ENCODE measurements at regions not wholly inside any gene's neighbourhood (a gene's known extent, or its start where the extent isn't known, plus 50 kb on each side); places are given as distances from the start of the nearest gene placed in this dataset.
"Not testable (repeated sequence)": the region's sequence is repeated elsewhere in the genome, so short reads cannot be mapped to it uniquely, and the experiment has no call there.

DNA sequence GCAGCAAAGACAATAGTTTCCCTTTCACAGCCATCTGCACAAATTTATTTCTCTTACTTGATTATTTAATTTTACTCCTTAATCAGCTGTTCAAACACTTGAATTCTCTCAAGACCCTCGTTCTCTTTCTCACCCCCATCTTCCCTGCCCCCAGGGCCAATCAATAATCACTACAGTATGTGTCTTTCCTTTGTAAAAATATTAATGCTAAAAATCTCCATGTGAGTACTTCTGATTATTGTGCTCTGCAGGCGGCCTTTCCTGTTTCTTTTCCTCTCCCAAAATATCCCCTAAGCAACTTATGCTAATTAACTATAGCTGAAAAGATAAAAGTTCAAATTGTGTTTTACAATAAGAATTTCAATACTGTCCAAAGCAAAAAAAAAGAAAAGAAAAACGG lies 617.0 kb upstream of the CBLB start:
- DNase-seq (ENCODE audit: low spot score) = no peak
- TF ChIP-seq, protein P1, sequence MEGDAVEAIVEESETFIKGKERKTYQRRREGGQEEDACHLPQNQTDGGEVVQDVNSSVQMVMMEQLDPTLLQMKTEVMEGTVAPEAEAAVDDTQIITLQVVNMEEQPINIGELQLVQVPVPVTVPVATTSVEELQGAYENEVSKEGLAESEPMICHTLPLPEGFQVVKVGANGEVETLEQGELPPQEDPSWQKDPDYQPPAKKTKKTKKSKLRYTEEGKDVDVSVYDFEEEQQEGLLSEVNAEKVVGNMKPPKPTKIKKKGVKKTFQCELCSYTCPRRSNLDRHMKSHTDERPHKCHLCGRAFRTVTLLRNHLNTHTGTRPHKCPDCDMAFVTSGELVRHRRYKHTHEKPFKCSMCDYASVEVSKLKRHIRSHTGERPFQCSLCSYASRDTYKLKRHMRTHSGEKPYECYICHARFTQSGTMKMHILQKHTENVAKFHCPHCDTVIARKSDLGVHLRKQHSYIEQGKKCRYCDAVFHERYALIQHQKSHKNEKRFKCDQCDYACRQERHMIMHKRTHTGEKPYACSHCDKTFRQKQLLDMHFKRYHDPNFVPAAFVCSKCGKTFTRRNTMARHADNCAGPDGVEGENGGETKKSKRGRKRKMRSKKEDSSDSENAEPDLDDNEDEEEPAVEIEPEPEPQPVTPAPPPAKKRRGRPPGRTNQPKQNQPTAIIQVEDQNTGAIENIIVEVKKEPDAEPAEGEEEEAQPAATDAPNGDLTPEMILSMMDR (IDR thresholded peaks at IDR 0.05; ENCODE audit: extremely low read depth, missing control alignments) = no peak

DNA sequence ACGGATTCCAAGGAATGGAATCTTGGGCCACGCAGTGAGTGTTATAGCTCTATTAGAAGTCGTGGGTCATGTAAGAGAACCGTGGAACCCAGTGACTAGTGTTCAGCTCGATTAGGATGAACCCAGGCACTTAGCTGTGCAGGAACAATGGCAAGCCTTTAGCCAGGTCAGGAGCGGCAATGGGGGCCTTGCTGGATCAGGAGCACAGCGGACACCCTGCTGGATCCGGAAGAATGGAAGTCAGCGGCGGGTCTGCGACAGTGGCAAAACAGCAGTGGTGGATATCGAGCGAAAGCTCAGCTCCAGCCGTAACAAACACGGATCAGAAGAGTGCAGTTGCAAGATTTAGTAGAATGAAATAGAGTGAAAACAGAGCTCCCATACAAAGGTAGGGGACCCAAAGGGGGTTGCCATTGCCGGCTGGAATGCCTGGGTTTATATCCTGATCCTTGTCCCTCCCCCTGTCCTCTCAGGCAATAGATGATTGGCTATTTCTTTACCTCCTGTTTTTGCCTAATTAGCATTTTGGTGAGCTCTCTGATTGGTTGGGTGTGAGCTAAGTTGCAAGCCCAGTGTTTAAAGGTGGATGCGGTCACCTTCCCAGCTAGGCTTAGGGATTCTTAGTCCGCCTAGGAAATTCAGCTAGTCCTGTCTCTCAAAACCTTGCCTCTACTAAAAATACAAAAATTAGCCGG lies 618.3 kb upstream of the CBLB start:
- not testable (repeated sequence) for DNase-seq (ENCODE audit: low spot score)

DNA sequence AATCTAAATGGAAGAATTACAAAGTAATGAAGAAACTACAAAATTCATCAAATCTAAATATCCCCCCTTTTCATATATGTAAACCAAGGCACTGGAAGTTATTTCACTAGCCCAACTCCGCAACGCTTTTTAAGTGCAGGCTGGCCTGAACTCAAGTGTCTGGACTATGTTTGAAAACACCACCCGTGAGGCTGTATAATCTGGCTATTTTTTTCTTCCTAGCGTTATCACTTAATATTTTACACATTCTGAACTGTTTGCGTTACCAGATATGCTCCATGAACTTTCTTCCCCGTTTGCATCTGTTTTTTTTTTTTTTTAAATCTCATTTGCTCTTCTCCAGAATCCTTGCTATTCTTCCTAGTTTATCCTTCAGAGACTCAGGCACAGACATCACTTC lies 619.5 kb upstream of the CBLB start:
- DNase-seq (ENCODE audit: low spot score) = no peak
- TF ChIP-seq, protein P1 (IDR thresholded peaks at IDR 0.05; ENCODE audit: extremely low read depth, missing control alignments) = no peak

DNA sequence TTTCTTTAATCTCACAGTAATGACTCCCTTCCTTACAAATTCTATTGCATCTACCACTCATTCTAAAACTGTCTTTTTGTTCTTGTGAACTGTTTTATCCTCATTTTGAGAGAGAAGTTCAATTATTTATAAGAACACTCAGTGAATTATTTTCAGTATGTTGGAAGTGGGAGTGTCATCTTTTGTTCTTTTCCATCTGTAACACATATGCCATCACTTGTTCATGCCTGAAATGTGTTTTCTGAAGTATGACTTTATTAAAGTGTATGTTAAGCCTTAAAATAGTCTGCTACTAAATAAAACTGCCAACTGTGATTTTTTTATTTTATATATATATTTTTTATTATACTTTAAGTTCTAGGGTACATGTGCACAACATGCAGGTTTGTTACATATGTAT lies 623.0 kb upstream of the CBLB start:
- TF ChIP-seq, protein P1 (IDR thresholded peaks at IDR 0.05; ENCODE audit: extremely low read depth, missing control alignments) = no peak
- no peak for DNase-seq (ENCODE audit: low spot score)

DNA sequence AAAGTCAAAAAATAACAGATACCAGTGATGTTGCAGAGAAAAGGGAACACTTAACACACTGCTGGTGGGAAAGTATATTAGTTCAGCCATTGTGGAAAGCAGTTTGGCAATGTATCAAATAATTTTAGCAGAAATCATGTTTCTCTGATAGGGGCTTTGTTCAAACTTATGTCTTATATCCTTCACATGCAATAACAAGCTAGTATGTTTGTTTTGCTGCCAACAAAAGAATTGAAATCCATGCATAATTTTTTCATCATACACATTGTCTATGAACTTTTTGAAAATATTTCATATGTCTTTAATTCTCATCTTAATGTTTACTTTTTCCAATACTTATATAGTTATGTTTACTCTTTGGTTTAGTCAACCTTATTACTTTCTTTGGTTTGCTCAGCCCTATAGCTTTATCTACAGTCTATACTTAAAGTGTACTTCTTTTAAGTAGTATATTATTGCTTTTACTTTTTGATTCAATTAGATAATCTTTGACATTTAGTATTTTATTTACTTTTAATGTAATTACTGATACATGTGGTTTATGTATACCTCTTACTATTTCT lies 639.6 kb upstream of the CBLB start:
- no peak for DNase-seq (ENCODE audit: low spot score)
- TF ChIP-seq, protein P1 (IDR thresholded peaks at IDR 0.05; ENCODE audit: extremely low read depth, missing control alignments) = no peak

DNA sequence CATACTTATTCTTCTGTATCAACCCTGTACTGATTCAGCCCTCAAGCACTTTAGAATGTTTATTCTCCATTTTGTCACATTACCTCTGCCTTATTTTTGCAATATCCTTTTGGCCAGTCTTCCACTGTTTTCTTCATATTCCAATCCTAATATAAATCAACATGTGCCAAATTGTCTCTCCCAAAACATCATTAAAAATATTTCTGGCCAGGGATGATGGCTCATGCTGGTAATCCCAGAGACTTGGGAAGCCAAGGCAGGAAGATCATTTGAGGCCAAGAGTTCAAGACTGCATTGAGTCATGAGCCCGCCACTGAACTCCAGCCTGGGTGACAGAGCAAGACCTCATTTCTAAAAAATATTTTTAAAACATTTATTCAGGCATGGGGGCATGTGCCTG lies 641.4 kb upstream of the CBLB start:
- TF ChIP-seq, protein P1 (IDR thresholded peaks at IDR 0.05; ENCODE audit: extremely low read depth, missing control alignments) = no peak
- DNase-seq (ENCODE audit: low spot score) = no peak

DNA sequence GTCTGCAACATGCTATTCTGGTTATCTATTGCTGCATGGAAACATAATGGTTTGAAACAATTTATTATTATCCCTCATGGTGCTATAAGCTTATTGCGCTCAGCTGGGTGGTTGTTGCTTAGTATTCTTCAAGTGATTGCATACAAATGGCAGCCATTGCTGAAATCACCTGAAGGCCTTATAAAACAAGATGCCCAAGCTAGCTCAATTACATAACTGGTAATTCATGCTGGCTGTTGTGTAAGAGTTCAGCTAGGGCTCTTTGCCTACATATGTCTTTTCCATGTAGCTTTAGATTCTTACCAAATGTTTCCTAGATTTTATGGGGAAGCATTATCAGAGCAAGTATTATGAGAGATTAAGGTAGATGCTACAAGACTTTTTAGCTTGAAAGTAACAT lies 644.0 kb upstream of the CBLB start:
- no peak for DNase-seq (ENCODE audit: low spot score)
- TF ChIP-seq, protein P1 (IDR thresholded peaks at IDR 0.05; ENCODE audit: extremely low read depth, missing control alignments) = no peak

DNA sequence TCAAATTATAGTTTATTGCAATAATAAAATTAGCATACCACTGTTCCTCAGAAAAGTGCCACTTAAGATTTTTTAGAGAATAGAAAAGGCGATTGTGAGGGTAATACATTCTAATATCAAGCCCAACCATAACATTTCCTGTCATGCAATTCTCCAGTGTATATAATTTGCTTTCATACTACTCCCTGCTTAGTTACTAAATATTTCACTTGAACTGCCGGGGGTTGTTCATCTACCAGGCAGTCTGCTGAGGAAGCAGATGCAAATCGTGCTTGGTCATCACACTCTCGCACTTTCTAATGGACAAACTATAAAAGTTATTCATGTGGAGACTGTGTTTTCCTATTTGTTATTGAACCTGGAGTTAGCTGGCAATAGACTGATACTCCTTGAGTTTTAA lies 645.6 kb upstream of the CBLB start:
- TF ChIP-seq, protein P1 (IDR thresholded peaks at IDR 0.05; ENCODE audit: extremely low read depth, missing control alignments) = no peak
- no peak for DNase-seq (ENCODE audit: low spot score)

Data from GM20000 (cell line).